ENCODE measurements at regions not wholly inside any gene's neighbourhood (a gene's known extent, or its start where the extent isn't known, plus 50 kb on each side); places are given as distances from the start of the nearest gene placed in this dataset.

- TF ChIP-seq ZNF785 (tag by site-specific recombination; IDR thresholded peaks at IDR 0.05) (no peak), ZNF510 (tag by site-specific recombination; IDR thresholded peaks at IDR 0.05; ENCODE audit: insufficient replicate concordance) (no peak), ZNF155 (tag by site-specific recombination; IDR thresholded peaks at IDR 0.05) (no peak), ZNF600 (tag by site-specific recombination; IDR thresholded peaks at IDR 0.05) (no peak), YY1 (tag by site-specific recombination; IDR thresholded peaks at IDR 0.05) (no peak), ZNF677 (tag by site-specific recombination; IDR thresholded peaks at IDR 0.05) (no peak), ZNF398 (tag by site-specific recombination; IDR thresholded peaks at IDR 0.05) (no peak), ZNF76 (tag by site-specific recombination; IDR thresholded peaks at IDR 0.05; ENCODE audit: borderline replicate concordance, low read depth) (no peak), ZNF391 (tag by site-specific recombination; IDR thresholded peaks at IDR 0.05; ENCODE audit: borderline replicate concordance, low read depth) (no peak), REPIN1 (tag by site-specific recombination; IDR thresholded peaks at IDR 0.05; ENCODE audit: low read depth) (no peak), ZBTB49 (tag by site-specific recombination; IDR thresholded peaks at IDR 0.05; ENCODE audit: low read depth) (no peak), ZNF121 (tag by site-specific recombination; IDR thresholded peaks at IDR 0.05) (no peak), SP2 (tag by site-specific recombination; IDR thresholded peaks at IDR 0.05) (no peak), GLIS2 (tag by site-specific recombination; IDR thresholded peaks at IDR 0.05) (no peak), ZNF311 (tag by site-specific recombination; IDR thresholded peaks at IDR 0.05; ENCODE audit: borderline replicate concordance) (no peak), KLF1 (tag by site-specific recombination; IDR thresholded peaks at IDR 0.05) (no peak), ELK4 (IDR thresholded peaks at IDR 0.05; ENCODE audit: borderline replicate concordance, low read depth, low read length) (no peak), ZBTB8A (tag by site-specific recombination; IDR thresholded peaks at IDR 0.05) (no peak)
- Histone ChIP-seq H3K9me3 (ENCODE audit: control insufficient read depth, insufficient read depth, low read depth, low read length) (no peaks in the 10 kb centered on the region), H3K36me3 (ENCODE audit: control insufficient read depth in 2 of 2, insufficient read depth in 1 of 2, low read length in 2 of 2) (no peaks in the 10 kb centered on the region), H3K4me1 (ENCODE audit: control insufficient read depth, insufficient read depth, low read length) (peaks cover 9% of the 10 kb centered on the region), H3K27ac (ENCODE audit: extremely low read depth, low read depth, low read length) (no peak overlapping the region), H3K4me3 (ENCODE audit: low read depth, low read length) (no peak overlapping the region)
- ChIA-PET POLR2A (interaction anchor here (0.7 kb wide), 1 partner anchor 31 kb away, joined by 3 read pairs; no protein-coding TSS in a partner anchor), CTCF (interaction anchor here (0.6 to 0.7 kb wide), 3 partner anchors 13 to 1243 kb away, joined by 3 read pairs; no protein-coding TSS in a partner anchor)
Observed at GRCh38 chr14:84435820-84436324, 1094.1 kb upstream of the FLRT2 start.

- H3K36me3 ChIP-seq (ENCODE audit: control insufficient read depth in 2 of 2, insufficient read depth in 1 of 2, low read length in 2 of 2): no peaks in the 10 kb centered on the region
- H3K4me1 ChIP-seq (ENCODE audit: control insufficient read depth, insufficient read depth, low read length): peaks cover 9% of the 10 kb centered on the region
- no peak overlapping the region for H3K4me3 ChIP-seq (ENCODE audit: low read depth, low read length)
- no peak overlapping the region for H3K27ac ChIP-seq (ENCODE audit: extremely low read depth, low read depth, low read length)
- CTCF ChIA-PET: interaction anchor here (0.6 to 0.7 kb wide), 2 partner anchors 14 to 1242 kb away, joined by 3 read pairs; no protein-coding TSS in a partner anchor
- POLR2A ChIA-PET: no interaction called here
- H3K9me3 ChIP-seq (ENCODE audit: control insufficient read depth, insufficient read depth, low read depth, low read length): no peaks in the 10 kb centered on the region
- TF ChIP-seq PRDM2 (tag by site-specific recombination; IDR thresholded peaks at IDR 0.05; ENCODE audit: borderline replicate concordance): no peak
- TF ChIP-seq ZNF362 (tag by site-specific recombination; IDR thresholded peaks at IDR 0.05): no peak
- TF ChIP-seq ZNF514 (tag by site-specific recombination; IDR thresholded peaks at IDR 0.05): no peak
- no peak for TF ChIP-seq ZFP3 (tag by site-specific recombination; IDR thresholded peaks at IDR 0.05; ENCODE audit: low read depth)
- no peak for TF ChIP-seq ZNF114 (tag by site-specific recombination; IDR thresholded peaks at IDR 0.05)
- no peak for TF ChIP-seq ZNF121 (tag by site-specific recombination; IDR thresholded peaks at IDR 0.05)
- no peak for TF ChIP-seq ZNF677 (tag by site-specific recombination; IDR thresholded peaks at IDR 0.05)
Observed at GRCh38 chr14:84436528-84436927, 1093.4 kb upstream of the FLRT2 start.
